ENCODE measurements at regions not wholly inside any gene's neighbourhood (a gene's known extent, or its start where the extent isn't known, plus 50 kb on each side); places are given as distances from the start of the nearest gene placed in this dataset.
"Not testable (repeated sequence)": the region's sequence is repeated elsewhere in the genome, so short reads cannot be mapped to it uniquely, and the experiment has no call there.

DNA sequence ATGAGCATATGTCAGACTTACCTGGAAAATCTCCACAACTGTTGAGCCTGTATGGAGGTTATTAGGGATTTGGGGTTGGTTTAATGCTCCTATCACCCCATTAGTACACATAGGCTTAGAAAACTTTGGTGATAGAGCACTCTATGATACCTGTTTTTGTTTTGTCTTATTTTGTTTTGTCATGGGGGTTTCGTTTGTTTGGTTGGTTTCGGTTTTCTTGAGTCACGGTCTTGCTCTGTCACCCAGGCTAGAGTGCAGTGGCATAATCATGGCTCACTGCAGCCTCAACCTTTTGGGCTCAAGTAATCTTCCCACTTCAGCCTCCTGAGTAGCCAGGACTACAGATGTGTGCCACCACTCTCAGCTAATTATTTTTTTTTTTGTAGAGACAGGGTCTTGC lies 70.0 kb downstream of the MZT1 start:
- no peak for DNase-seq (ENCODE audit: low read depth in 2 of 2)

- DNase-seq (ENCODE audit: low read depth in 2 of 2) = no peak
These were observed 71.1 kb downstream of the MZT1 start for GRCh38 chr13:72656357-72656756.

GRCh38 chr13:72653506-72653905 lies 73.9 kb downstream of the MZT1 start:
- no peak for DNase-seq (ENCODE audit: low read depth in 2 of 2)

- DNase-seq (ENCODE audit: low read depth in 2 of 2) = no peak
These were observed 74.7 kb downstream of the MZT1 start for GRCh38 chr13:72652681-72653080.

- DNase-seq (ENCODE audit: low read depth in 2 of 2) = no peak
These were observed 76.3 kb downstream of the MZT1 start for GRCh38 chr13:72651144-72651543.

GRCh38 chr13:72650051-72650700 lies 77.3 kb downstream of the MZT1 start:
- no peak for DNase-seq (ENCODE audit: low read depth in 2 of 2)

DNA sequence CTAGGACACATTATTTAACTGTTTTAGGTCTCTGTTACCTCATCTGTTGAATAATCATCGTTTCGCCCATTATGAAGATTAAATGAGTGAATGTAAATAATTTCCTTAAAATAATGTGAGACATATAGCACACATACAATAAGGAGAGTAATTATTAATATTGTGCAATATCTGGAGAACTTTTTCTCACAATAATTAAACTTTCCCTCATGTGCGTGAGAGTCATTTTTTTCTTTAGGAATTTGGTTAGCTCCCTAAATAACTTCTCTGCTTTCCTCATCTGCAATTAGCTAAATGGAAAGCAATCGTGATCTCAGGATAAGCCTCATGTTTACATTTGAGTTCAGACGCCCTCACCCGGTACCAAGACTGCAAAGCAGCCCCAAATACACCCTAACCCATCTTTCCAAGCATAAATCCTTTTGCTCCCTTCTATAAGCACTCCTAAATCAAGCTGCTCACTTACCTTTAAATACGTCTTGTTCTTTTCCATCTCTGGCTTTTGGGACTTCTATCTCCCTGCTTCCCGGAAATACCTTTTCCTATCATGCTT lies 78.8 kb downstream of the MZT1 start:
- no peak for DNase-seq (ENCODE audit: low read depth in 2 of 2)

- DNase-seq (ENCODE audit: low read depth in 2 of 2) = no peak
These were observed 80.0 kb downstream of the MZT1 start for GRCh38 chr13:72647422-72647821.

DNA sequence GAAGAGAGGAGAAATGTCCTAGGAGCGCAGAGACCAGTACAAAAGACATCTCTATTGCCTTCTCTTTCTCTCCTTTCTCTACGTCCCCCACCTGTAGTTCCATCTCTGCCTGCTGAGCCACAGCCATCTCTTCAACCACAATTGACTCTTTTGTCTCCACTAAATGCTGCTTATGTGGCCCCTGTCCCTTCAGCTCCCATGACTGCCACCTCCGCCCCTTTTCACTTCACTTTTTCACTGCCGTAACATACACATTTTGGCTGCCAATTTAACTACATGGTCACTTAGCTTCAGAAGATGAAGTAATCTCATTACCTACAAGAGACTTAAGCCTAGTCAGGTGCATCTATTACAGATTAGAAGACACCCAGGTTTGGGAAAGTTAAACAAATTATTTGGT lies 81.9 kb downstream of the MZT1 start:
- no peak for DNase-seq (ENCODE audit: low read depth in 2 of 2)

DNA sequence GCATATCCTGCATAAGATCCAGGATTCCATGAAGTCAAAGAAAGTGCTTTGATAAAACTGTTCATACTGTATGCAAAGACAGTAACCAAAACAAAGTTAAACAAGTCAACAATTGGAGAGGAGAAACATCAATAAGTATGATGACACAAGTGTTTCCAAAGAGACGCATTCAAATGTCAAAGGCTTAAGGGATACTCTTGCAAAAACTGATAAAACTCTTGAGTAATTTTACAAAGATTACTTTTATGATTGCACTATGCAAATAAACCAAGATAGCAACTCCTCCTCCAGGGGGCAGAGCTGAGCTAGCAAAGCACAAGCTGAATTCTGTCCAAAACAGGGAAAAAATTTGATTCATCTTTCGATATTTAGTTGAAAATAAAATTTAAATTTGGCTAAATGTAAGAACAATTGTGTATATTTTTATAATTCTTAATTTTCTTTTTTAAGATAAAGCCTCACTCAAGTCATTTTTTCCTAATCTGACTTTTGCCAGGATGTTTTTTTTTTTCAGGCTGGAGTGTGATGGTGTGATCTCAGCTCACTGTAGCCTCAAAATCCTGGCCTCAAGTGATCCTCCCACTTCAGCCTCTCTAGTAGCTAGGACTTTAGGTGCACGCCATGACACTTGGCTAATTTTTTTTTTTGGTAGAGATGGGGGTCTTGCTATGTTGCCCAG lies 84.0 kb downstream of the MZT1 start:
- peak; percentile 6 to 7 for DNase-seq (ENCODE audit: low read depth in 2 of 2)

GRCh38 chr13:72639377-72639776 lies 88.1 kb downstream of the MZT1 start:
- no peak for DNase-seq (ENCODE audit: low read depth in 2 of 2)

DNA sequence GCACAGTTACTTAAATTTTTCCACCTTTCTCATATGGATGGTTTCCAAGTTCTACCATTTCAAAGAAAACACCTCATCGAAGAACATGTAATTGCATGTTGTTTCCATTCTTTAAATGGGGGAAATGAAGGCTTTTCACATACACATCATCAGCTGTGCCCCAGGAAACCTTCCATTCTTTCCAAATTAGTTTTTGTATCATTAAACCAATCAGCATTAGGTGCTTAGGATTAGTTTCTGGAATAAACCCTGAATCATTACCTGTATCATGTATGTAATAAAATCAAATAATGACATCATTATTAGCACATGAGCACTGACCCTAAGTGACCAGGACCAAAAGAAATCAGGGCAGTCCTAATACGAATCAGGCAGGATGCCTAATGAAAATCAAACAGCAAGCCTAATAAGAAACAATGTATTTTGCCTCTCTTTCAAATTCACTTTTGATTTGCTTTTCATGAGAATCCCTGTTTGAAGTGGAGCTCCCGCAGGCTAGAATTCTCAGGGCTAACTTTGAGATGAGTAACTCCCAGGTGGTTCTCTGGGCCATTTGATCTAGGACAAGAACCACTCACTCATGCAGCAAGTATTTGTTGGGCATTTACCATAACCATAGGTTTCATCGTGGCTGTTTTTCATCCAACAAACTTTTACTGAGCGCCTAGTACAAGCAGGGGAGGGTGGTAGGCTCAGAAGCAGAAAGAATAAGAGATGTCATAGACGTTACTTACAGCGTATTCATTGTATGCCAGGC lies 89.2 kb downstream of the MZT1 start:
- DNase-seq (ENCODE audit: low read depth in 2 of 2) = no peak

DNA sequence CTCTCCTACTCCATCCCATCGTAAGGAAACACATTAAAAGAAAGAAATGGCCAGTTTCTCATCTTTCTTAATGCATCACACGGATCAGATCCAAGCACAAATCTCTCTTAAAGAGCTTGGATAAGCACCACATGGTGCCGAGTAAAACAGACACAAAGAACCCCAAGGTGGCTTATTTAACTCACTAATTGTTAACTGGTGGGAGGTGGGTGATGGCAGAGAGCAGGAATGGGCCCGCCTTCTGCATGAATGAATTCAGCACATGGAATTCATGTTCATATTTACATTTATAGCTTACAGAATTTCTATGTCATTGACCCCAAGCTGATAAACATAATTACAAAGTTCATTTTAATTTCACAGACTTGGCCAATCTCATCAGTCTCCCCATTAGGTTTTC lies 89.9 kb downstream of the MZT1 start:
- no peak for DNase-seq (ENCODE audit: low read depth in 2 of 2)

GRCh38 chr13:72634859-72635258 lies 92.6 kb downstream of the MZT1 start:
- DNase-seq (ENCODE audit: low read depth in 2 of 2) = no peak

GRCh38 chr13:72622546-72622945 lies 104.9 kb downstream of the MZT1 start:
- DNase-seq (ENCODE audit: low read depth in 2 of 2) = no peak

DNA sequence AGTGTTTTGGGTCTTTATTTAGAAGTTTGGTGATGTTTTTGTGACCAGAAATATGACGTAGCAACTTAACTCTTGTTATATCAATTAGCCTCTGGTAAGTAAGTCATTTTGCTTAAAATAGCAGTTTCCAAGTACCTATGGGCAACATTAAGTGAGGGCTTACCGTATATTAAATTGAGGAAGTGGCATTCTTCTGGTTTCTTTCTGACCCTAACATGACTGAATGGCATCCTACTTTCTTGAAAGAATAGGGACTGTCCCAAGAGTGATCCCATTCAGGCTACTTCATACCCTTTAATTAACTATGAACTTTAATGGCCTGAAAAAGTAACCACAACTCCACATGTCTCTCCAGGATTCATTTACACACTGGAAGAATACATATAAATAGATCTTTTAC lies 106.6 kb downstream of the MZT1 start:
- DNase-seq (ENCODE audit: low read depth in 2 of 2) = no peak

GRCh38 chr13:72617951-72618350 lies 109.5 kb downstream of the MZT1 start:
- DNase-seq (ENCODE audit: low read depth in 2 of 2) = no peak

GRCh38 chr13:72617186-72617585 lies 110.2 kb downstream of the MZT1 start:
- DNase-seq (ENCODE audit: low read depth in 2 of 2) = no peak

- DNase-seq (ENCODE audit: low read depth in 2 of 2) = not testable (repeated sequence)
These were observed 117.1 kb downstream of the MZT1 start for GRCh38 chr13:72610251-72610891.

- DNase-seq (ENCODE audit: low read depth in 2 of 2) = no peak
These were observed 128.2 kb downstream of the MZT1 start for GRCh38 chr13:72599178-72599743.

GRCh38 chr13:72590091-72590740 lies 137.2 kb downstream of the MZT1 start:
- no peak for DNase-seq (ENCODE audit: low read depth in 2 of 2)

Data from fibroblast of skin of left quadriceps (primary cell).